Fibroblast of skin of right biceps (primary cell): ENCODE measurements at regions not wholly inside any gene's neighbourhood (a gene's known extent, or its start where the extent isn't known, plus 50 kb on each side); places are given as distances from the start of the nearest gene placed in this dataset.

ENCODE experiments used
- DNase-seq: peaks from one replicate; pipeline ENCODE4 v3.0.0-alpha.2; 2013

DNA sequence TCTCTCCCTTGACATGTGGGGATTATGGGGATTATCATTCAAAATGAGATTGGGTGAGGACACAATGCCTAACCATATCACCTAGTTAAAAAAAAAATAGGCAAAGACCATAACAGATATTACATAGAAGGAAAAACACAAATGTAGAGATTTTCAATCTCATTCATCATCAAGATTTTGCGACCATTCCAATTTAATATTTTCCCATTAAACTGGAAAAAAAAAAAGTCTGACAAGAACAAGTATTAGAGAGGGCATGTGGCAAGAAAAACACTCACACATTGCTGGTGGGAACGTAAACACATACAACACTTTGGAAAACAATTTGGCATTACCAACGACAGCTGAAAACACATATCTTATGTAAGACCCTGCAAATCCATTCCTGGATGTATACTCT lies 71.0 kb upstream of the MYCN start:
- DNase-seq = no peak

DNA sequence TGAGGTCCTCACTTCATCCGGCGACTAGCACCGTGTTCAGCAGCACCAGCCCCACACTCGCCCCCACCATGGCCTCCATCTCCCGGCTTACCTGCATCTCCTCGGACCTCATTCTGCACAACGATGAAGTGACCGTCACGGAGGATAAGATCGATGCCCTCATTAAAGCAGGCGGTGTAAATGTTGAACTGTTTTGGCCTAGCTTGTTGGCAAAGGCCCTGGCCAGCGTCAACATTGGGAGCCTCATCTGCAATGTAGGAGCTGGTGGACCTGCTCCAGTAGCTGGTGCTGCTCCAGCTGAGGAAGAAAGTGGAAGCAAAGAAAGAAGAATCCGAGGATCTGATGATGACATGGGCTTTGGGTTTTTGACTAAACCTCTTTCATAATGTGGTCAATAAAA lies 70.5 kb upstream of the MYCN start:
- DNase-seq = no peak

DNA sequence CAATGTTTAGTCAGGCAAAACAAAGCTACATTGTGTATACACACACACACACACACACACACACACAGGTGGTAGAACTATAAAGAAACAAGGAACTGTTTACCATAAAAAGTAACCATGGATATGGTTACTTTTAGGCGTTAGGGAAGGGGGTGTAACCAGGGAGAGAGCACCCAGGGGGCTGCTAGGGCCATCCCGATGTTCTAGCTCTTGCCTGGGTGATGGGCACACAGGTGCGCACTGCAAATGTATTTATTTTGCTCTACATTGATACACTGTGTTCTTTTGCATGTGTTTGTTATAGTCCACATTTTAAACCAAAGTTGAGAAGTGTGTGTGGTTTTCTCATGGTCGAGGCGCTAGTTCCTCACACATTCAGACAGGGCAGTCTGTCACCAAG lies 69.8 kb upstream of the MYCN start:
- no peak for DNase-seq

DNA sequence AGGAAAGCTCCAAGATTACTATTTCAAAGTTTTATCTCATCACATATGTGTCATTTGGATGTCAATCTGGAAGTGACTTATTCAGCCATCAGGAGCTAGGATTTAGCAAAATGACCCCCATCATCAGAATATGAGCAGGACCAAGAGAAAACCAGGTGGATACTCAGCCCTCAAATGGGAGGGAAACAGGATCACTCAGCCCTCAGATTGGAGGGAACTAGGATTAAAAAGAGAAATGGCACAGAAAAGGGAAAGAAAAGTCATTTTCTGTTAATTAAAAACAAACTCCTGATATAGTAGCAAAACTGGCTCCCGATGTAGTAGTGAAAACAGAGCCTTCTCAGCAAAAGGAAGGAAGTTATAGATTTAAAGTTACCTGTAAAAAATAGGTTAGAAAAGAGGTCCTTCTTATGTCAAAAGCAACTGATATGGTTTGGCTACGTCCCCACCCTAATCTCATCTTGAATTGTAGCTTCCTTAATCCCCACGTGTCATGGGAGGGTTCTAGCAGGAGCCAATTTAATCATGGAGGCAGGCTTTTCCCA lies 69.0 kb upstream of the MYCN start:
- DNase-seq = no peak

DNA sequence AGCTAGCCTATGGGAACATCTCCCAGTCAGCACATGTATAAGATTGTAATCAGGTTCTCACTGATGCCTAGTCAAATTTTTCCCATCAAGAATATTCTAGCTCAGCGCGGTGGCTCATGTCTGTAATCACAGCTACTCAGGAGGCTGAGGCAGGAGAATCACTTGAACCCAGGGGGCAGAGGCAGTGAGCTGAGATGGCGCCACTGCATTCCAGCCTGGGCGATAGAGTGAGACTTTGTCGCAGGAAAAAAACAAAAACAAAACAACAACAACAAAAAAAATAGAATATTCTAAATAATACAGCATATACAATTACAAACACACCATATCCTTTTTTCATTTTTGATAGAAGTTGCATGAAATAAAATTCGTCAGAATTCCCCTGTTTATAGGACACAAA lies 67.5 kb upstream of the MYCN start:
- no peak for DNase-seq

DNA sequence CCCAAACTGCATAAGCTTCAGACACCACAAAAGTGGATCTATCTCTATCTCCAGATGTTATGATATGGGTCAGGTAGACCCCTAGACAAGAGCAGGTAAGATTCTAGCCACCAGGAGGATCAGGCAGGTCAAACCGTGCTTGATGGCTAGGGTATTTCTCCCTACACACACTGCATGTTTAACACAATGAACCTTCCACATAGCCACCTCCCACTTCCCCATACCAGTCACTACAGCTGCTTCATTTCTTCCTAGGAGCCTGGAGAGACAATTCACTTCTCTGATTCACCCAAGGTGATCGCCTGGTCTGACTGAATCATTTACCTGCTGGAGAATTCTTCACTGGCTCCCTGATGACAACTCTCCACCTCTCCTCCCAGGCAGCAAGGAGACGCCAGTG lies 66.0 kb upstream of the MYCN start:
- DNase-seq = no peak

DNA sequence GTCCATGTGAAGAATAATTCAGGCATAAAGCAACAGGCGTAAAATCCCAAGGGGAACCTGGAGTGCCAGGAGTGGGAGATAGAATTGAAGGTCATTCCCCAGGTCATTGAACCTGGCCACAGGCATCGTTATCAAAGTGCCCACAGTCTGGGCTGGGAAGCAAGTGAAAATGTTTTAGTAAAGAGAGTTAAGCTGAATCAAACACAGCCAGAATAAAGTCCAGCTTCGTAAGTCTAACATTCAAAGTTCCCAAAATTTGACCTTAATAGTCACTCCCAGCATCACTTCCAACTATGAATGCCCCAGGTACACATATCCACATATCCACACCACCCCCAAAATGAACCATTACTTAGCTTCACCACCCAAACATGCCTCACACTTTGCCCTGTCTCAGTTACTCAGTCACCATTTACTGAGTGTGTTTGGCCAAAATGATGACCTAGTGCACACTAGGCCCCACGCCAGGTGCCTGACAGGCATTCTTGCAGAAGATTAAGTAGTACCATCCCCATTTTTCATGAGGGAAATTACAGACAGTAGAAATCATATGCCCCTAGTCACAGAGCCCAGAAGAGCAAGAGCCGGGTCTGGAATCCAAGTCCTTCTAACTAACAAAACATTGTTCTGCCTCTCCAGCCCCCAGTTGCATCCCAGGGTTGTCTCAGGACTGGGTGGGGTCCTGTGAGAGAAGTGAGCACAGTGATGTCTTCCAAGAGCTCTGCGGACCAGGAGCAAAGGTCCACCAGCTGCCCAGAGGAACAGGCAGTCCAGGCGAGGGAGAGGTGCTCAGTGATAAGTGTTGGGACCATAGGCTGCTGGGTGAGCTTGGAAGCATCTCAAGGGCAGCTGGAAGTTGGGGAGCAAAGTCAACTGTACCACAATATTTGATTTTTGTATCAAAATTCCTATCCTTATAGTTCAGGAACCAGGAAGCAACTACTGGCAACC lies 65.2 kb upstream of the MYCN start:
- no peak for DNase-seq

DNA sequence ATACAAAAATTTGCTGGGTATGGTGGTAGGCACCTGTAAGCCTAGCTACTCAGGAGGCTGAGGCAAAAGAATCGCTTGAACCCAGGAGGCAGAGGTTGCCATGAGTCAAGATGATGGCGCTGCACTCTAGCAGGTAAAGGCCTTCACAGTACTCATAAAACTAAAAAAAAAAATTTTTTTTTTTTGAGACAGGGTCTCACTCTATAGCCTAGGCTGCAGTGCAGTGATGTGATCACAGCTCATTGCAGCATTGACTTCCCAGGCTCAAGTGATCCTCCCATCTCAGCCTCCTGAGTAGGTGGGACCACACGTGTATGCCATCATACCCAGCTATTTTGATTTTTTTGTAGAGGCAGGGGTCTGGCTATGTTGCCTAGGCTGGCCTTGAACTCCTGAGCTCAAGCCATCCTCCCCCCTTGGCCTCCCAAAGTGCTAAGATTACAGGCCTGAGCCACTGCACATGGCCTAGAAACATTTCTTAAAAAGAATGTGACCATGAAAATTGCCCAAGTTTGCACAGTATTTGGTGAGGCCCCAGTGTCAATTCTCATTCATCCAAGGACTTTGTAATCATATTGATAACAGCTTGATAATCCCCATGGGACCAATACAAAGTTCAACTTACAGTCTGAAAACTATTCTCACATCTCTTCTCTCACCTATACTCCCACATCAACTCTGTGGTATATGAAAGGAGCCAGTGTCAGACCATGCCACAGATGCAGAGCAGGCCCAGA lies 64.2 kb upstream of the MYCN start:
- no peak for DNase-seq

DNA sequence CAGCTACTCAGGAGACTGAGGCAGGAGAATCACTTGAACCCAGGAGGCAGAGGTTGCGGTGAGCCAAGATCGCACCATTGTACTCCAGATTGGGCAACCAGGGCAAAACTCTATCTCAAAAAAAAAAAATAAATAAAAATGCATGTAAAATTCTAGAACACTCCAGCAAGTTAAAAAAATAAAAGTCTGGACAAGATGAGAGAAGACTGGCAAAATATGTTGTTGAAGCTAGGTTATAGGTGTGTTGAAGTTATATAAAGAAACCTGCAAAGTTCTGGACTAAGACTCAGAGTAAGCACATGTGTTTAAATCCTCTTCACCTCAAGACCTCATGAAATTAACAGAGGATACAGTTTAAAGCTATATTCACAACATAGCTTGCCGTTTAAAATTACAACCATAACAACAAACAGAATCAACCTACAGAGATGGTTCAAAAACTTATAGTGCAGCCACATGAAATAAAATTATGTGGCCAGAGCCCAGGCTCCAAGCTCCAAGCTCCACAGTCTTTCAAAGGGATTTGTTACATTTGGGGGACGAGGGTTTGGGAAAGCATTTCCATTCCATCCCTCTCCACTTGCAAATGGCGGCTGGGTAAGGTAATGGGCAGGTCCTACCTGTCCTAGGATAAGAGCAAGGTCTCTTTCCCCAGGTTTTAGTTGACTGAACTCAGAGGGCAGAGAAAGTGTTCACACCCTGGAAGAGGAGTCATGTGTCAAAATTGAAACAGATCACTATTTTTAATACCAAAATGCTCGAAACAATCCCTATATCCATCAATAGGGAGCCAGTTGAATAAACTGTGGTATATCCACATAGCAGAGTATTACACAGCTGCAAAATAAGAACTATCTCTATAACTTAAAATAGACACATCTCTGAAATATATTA lies 59.9 kb upstream of the MYCN start:
- no peak for DNase-seq

DNA sequence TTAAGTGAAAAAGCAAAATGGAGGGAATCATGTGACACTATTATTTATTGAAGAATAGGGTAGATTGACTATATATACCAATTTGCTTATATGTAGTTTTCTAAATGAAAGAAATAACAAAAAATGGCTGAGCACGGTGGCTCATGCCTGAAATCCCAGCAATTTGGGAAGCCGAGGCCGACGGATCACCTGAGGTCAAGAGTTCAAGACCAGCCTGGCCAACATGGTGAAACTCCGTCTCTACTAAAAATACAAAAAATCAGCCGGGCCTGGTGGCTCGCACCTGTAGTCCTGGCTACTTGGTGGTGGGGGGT lies 59.3 kb upstream of the MYCN start:
- DNase-seq = no peak

DNA sequence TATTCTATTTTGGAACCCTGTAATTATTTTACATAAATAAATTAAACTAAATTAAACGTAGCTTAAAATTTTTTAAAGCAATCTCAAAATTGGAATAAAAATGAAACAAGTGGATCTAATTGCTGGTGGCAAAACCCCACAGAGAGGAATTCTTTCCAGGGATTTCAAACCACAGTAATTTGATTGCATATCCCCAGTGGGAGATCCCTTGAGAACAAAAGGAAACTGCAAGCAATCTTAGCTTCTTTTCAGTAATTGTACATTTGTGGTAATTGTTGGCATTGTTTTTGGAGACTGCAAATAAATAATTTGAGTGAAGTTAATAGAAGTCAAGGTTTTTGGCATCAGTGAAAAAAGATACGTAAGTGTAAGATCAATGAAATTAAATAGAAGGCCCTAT lies 58.7 kb upstream of the MYCN start:
- DNase-seq = no peak

DNA sequence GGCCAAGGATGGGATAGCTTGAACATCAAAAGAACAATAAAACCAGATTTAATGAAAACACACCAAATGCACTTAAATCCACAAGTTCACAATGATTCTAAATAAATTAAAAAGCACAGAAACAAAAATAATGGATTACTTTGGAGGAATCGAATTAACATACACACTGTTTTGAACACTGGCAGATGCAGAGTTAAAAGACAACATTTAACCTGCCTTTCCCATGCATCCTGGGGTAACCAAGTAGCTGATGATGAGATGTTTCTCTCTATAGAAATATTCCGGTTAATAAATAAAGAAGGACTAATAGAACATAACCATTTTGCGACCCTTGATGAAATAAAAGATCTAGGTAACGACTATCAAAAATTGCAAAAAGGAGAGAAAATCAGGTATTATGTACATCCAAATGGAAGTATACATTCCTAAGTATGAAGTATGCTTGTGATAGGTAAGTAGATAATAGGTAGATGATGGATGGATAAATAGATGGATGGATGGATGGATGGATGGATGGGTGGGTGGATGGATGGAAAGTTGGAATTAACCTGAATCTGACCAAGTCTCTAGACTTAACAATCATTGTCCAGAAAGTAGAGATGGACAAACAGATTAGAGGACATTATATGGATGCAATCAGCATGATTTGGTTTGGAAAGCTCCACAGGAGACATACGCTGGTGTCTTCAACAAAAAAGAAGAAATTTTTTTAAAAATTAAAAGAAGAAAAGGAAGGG lies 57.4 kb upstream of the MYCN start:
- no peak for DNase-seq

DNA sequence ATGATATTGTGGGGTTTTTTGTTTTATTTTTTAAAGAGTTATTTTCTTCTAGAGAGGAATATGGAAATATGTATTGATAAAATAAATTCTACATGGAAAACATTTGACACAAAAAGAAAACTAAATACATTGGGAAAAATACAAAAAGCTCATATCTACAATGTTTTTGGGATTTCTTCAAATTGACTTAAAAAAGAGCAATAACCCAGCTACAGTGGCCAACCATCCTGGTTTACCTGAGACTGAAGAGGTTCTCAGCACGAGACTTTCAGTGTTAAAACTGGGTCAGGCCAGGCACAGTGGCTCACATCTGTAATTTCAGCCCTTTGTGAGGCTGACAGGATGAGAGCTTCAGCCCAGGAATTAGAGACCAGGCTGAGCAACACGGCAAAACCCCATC lies 56.7 kb upstream of the MYCN start:
- no peak for DNase-seq

DNA sequence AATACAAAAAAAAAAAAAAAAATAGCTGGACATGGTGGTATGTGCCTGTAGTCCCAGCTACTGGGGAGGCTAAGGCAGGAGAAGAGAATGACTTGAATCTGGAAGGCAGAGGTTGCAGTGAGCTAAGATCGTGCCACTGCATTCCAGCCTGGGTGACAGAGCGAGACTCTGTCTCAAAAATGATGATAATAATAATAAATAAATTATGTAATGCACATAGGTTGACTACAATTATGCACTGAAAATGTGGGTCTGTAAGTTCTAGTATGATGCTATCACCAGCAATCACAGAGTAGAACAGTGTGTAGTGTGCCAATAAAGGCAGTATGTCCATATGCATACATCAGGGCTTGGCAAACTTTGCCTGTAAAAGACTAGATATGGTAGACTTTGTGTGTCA lies 55.6 kb upstream of the MYCN start:
- no peak for DNase-seq

DNA sequence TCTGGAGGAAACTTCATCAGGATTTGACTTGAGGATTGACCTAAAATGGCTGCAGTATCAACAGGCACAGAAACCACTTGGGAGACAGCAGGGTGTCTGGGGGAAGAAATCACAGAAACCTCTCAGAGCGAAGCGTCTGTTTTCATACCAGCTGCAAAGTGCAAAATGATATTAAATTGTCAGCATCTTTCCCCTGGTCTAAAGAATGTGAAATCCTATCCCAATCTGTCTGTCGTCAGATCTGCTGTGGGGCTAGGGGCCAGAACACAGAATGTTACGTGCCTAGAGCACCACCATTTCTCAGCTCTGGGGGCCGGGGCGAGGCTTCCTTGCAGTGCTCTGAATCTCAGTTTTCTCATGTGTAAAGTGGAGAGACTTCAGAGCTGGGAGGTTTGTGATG lies 54.1 kb upstream of the MYCN start:
- DNase-seq = no peak

DNA sequence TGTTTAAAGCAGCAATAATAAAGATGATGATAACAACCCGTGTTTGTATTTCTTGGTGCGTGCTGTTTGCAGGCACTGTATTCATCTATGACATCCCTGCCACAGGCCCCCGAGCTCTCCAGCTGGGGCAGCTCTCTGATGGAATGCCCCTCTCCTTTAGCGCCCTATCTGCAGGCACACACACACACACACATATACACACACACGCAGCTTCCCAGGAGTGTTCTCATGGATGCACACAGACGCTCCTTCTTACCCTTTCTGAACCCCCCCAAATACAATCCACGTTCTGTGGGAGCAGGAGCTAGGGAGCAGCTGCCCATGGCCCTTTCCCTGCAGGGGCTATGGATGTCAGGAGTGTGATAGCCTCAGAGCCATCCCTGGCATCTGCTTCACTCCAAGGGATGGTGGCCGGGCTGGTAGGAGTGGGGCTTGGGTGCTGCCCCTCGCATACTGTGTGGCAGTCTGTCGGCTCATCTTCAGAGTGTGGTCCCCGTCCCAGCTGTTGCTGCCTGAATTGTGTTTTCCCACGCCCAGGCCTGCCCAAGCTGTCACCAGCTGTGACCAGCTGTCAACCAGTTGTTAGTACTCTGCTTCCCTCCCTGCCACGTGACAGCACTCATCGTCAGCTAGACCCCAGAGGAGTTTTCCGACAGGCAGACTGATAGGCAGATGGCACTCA lies 50.8 kb upstream of the MYCN start:
- no peak for DNase-seq

DNA sequence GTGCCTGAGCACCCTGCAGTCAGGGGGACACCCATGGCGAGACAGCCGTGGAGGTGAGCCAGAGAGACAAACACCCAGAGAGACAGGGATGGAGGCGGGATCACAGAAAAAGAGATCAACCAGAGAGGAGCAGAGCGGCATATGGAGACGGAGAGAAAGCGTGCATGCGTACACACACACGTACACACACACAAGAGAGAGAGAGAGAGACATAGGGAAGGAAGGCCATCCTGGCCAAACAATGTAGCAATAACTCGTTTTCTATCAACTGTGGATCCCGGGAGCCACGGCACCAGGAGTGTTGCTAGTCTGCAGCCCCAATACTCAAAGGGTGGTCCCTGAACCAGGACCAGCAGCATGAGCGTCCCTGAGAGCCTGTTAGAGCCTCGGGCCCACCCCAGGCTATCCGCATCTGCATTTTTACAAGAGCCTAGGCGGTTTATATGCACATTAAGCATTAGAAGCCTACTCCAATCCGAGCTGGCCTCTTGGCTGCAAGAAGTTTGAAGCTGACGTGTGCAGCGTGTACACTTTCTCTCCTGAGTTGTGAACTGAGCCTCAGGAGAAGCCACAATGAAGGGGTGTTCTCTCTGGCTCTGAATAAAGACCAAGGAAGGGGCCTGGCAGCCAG lies 50.1 kb upstream of the MYCN start:
- DNase-seq = no peak
